Anterior cingulate cortex (tissue), 58 donors: ENCODE measurements at regions not wholly inside any gene's neighbourhood (a gene's known extent, or its start where the extent isn't known, plus 50 kb on each side); places are given as distances from the start of the nearest gene placed in this dataset.
"Not testable (repeated sequence)": the region's sequence is repeated elsewhere in the genome, so short reads cannot be mapped to it uniquely, and the experiment has no call there.

Experiments used
- DNase-seq, 58 donors: peaks; one replicate each; lab custom pipeline; 2025; lab: John Stamatoyannopoulos, UW

- DNase-seq: no peak
These were observed 49.9 kb upstream of the CAPRIN1 start for GRCh38 chr11:34001557-34002064.

DNA sequence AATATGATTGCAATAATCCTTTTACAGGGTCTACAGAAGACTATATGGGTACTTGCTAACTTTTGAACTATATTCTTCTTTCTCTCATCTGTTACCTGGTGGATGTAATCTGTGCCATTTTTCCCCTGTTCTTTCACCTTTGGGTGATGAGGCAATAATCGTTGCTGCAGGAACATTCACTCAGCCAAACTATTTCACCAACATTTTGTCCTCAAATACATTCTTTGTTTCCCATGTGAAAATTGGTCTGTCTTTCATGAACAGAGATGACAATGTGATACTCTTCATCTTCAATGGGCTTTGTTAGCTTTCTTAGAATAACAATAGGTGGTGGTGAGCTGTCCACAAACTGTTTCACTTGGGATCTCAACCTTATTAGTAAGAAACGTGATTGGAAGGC lies 52.1 kb upstream of the CAPRIN1 start:
- no peak for DNase-seq

DNA sequence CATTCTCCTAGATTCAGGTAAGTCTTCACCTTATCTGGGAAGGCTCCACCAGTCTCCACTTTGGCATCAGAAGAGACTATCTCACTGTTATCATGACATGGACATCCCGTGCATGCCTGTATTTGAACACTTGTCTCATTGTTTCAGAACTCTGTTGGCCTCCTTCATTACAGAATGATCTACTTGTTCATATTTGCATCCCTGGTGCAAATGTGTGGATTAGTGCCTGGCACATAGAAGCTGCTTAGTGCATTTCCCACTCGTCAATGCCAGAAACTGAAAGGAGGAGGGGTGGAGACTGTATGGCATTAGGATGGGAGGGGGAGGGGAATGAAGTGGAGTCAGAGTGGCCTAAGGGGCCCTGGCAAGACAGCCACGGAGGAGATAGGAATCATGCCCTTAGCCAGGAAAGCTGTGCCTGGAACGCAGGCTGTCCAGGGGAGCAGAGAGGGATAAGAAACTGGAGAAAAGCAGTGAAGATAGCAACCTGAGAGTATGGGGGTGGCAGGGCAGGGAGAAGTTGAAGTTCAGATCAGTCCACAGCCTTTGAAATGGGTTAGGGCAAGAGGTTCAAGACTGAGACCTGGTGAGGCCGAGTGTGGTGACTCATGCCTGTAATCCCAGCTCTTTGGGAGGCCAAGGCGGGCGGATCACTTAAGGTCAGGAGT lies 53.8 kb upstream of the CAPRIN1 start:
- peak in 13 of 58 donors; percentile 1 to 33 (median 5) for DNase-seq

DNA sequence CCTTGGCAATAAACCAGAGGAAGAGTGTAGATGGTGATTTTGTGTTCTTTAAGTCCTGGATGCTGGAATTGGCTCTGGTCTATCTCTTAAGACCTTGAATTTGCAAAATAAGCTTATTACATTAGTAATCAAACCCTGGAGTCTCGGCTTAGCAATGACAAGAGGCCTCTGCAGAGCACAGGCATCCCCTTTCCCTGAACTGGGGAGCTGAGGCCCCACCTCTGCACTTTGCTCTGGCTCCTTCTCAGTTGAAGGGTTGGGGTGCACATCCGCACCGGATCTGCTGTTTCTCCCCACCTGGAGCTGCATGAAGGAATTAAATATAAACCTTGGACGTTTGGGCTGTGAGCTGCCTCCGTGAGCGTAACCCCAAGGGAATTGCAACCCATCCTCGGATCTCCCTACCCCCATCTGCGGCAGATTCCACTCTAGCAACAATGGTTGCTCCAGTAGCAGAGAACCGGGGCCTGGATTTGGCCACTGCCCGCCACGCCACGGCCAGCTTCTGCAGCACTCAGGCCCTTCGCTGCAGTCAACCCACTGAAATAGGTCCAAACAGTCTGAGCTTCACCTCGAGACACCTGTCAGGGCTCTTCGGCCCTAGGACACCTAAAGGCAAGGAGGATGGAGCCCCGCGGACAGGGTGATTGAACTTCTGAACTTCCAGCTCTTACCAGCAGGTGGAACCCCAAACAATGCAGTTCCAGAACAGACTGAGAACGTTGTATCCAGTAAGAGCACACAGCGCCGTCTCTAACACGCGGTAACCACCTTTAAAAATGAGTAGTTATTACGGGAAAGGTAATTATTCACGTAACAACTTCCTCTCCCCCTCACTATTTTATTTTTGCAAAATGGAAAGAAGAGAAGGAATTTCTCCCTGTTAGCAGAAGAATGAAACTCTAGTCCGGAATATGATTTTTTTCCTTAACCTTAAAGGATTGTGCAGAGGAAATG lies 54.8 kb upstream of the CAPRIN1 start:
- peak in 53 of 58 donors; percentile 1 to 79 (median 34) for DNase-seq

GRCh38 chr11:33994937-33995336 lies 56.6 kb upstream of the CAPRIN1 start:
- no peak for DNase-seq

DNA sequence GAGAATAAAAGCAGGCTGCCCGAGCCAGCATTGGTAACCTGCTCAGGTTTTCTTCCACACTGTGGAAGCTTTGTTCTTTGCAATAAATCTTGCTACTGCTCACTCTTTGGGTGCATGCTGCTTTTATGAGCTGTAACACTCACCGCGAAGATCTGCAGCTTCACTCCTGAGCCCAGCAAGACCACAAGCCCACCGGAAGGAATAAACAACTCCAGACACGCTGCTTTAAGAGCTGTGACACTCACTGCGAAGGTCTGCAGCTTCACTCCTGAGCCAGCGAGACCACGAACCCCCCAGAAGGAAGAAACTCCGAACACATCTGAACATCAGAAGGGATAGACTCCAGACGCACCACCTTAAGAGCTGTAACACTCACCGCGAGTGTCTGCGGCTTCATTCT lies 60.4 kb upstream of the CAPRIN1 start:
- not testable (repeated sequence) for DNase-seq

- not testable (repeated sequence) for DNase-seq
These were observed 61.4 kb upstream of the CAPRIN1 start for GRCh38 chr11:33990131-33990530.

DNA sequence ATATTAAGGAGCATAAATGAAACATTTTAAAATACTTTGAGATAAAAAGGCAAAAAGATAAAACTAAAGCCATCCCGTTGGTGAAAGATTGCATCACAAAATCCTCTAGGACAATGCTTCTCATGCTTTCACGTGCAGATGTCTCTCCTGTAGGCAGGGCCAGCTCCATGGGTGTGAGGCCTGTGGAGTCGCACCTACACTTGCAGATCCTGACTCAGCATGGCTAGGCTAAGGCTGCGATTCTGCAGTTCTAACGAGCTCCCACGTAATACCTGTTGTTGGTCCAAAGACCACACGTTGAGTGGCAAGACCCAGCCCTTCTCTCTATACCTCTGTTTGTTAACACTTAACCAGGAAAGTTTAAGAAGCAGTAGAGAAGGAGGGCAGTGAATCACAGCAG lies 62.1 kb upstream of the CAPRIN1 start:
- DNase-seq: no peak

DNA sequence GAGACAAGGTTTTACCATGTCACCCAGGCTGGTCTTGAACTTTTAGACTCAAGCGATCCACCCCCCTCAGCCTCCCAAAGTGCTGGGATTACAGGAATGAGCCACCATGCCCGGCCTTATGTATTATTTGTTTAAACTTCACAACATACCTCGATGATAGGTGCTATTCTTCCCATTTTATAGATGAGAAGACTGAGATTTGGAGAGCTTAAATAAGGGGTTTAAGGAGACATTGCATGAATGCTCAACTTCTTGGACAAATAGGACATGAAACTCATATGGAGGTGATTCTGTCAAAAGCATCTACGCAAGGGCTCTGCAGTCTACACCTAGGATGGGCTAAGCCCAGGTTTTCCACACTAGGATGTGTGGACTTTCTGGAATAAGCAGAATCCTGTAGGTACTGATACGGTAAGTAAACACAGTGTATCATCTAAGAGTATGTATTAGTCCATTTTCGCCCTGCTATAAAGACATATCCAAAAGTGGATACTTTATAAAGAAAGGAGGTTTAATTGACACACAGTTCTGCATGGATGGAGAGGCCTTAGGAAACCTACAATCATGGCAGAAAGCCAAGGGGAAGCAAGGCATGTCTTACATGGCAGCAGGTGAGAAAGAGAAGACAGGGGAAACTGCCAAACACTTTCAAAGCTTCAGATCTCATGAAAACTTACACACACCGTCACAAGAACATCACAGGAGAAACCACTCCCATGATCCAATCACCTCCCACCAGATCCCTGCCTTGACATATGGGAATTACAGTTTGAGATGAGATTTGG lies 62.8 kb upstream of the CAPRIN1 start:
- DNase-seq: no peak

DNA sequence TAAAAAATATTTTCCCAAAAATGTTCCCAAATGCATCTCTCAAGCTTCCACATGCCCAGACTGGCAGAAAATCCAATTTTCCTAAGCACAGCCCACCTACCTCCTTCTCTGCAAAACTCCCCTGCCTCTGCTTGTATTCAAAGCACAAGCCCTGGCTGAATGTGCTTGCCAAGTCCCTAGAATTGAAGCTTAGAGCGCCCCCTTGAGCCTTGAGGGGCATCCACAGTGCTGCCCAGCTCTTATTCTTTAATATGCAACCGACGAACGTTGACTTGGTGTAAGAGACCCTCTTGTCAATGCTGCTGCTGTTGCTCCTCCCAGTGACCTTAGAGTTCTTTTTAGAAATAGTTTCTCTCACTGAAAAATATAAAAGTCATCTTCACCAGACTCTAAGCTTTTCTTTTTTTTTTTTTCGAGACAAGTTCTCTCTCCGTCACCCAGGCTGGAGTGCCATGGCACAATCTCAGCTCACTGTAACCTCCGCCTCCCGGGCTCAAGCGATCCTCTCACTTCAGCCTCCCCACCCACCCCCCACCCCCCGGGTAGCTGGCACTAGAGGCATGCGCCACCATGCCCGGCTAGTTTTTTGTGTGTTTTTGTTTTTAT lies 63.5 kb upstream of the CAPRIN1 start:
- DNase-seq: peak in 51 of 58 donors; percentile 3 to 81 (median 39)

DNA sequence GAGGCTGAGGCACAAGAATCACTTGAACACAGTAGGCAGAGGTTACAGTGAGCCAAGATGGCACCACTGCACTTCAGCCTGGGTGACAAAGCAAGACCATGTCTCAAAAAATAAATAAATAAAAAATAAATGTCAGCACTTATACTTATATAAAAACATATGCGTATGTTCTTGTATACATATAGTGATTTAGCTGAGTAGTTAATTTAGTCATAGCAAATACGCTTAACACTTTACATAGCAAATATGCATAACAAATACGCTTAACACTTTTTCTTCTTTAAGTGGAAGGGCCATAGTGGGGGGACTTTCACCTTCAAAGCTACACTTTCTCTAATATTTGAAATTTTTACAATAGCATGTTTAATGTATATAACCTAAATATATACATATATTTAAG lies 64.0 kb upstream of the CAPRIN1 start:
- no peak for DNase-seq

DNA sequence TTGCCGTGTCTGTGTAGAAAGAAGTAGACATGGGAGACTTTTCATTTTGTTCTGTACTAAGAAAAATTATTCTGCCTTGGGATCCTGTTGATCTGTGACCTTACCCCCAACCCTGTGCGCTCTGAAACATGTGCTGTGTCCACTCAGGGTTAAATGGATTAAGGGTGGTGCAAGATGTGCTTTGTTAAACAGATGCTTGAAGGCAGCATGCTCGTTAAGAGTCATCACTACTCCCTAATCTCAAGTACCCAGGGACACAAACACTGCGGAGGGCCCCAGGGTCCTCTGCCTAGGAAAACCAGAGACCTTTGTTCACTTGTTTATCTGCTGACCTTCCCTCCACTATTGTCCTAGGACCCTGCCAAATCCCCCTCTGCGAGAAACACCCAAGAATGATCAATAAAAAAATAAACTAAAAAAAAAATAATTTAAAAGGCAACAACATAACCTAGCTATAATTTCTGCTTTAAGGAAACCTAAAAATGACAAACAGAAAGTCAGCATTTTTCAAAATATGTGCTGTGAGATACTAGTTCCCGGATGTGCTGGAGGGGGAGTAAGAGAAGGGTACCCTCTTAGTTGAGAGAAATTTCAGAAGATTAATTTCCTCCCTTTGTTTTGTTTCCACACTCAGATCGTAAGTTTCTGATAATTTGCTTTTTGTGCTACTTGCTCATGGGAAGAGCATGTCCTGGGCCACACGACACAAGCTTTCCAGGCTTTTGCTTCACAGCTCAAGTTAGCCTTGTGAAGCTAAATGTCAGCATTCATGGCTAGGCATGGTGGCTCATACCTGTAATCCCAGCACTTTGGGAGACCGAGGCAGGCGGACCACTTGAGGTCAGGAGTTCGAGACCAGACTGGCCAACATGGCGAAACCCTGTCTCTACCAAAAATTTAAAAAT lies 64.7 kb upstream of the CAPRIN1 start:
- DNase-seq: not testable (repeated sequence)

DNA sequence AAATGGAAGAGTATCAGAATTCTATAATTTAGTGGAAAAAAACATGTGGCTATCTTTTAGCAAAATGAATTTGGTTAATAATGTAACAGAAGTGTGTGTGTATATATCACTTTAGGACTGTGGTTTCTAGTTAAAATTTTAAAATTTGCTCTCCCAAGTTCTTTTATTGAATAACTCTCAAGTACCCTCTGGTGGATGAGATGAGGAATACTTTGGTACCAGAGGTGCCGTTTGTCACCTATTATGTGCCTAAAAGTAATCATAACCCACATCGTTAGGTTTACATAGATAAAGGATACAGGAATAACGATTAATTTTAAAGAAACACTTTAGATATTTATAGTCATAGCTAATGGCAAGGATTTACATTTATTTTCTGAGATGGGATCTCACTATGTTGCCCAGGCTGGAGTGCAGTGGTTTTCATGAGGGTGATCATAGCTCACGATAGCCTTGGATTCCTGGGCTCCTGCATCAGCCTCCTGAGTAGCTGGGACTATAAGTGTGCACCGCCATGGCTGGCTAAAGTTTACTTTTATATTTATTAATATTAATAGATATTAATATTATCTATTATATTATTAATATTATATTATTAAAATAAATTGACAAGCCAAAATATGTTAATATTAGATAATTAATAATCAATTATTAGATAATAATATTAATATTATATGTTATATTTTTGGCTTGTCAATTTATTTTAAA lies 66.7 kb upstream of the CAPRIN1 start:
- no peak for DNase-seq

- DNase-seq: no peak
These were observed 68.9 kb upstream of the CAPRIN1 start for GRCh38 chr11:33982661-33983060.

GRCh38 chr11:33980897-33981296 lies 70.6 kb upstream of the CAPRIN1 start:
- DNase-seq: no peak

DNA sequence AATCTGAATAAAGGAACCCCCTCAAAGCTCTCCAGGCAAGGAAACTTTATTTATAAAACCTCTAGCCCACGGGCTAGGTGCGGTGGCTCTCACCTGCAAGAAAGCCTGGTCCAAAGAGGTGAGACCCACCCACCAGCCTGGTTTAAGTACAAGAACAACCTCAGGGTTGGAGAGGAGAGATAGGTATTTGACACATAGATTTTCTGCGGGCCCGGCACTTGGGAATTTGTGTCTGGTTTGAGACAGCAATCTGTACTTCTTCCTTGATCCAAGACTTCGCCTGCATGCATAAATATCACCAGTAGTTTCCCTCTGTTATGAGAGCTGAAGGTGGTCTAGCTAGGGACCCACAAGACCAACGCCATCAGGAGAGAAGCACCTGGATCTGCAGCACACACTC lies 73.2 kb upstream of the CAPRIN1 start:
- DNase-seq: no peak

DNA sequence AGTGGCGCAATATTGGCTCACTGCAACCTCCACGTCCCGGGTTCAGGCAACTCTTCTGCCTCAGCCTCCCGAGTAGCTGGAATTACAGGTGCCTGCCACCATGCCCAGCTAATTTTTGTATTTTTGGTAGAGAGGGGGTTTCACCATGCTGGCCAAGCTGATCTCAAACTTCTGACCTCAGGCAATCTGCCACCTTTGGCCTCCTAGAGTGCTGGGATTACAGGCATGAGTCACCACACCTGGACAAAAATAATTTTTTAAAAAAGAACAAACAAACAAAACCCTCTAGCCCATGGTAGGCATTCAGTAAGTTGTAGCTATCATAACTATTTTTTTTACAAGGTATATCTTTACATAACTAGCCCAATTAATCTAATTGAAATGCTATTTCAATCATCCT lies 73.9 kb upstream of the CAPRIN1 start:
- DNase-seq: no peak

- DNase-seq: no peak
These were observed 74.9 kb upstream of the CAPRIN1 start for GRCh38 chr11:33976495-33977199.
